GM19324 (cell line): ENCODE measurements at regions not wholly inside any gene's neighbourhood (a gene's known extent, or its start where the extent isn't known, plus 50 kb on each side); places are given as distances from the start of the nearest gene placed in this dataset.

Experiments
- ATAC-seq: cut with Tn5 transposase; IDR thresholded peaks from one replicate; pipeline ENCODE4 v1.9.1; 2021; ENCODE audit warnings: mild to moderate bottlenecking, moderate library complexity; ENCODE audit not compliant: unreplicated experiment, low FRiP score

GRCh38 chr3:3689601-3690375 lies 109.4 kb upstream of the LRRN1 start:
- ATAC-seq, result no peak

GRCh38 chr3:3686907-3687648 lies 112.2 kb upstream of the LRRN1 start:
- ATAC-seq, result no peak

- no peak for ATAC-seq
Measured at GRCh38 chr3:3685721-3686120, 113.5 kb upstream of the LRRN1 start.

GRCh38 chr3:3683261-3683660 lies 116.0 kb upstream of the LRRN1 start:
- no peak for ATAC-seq

GRCh38 chr3:3675801-3676200 lies 123.4 kb upstream of the LRRN1 start:
- ATAC-seq, result no peak

GRCh38 chr3:3675186-3675585 lies 124.0 kb upstream of the LRRN1 start:
- no peak for ATAC-seq

GRCh38 chr3:3666664-3667063 lies 132.6 kb upstream of the LRRN1 start:
- peak; percentile 90 for ATAC-seq

- ATAC-seq, result peak; percentile 78
Measured at GRCh38 chr3:3665961-3666640, 133.1 kb upstream of the LRRN1 start.

GRCh38 chr3:3665546-3665945 lies 133.7 kb upstream of the LRRN1 start:
- no peak for ATAC-seq

GRCh38 chr3:3664935-3665334 lies 134.3 kb upstream of the LRRN1 start:
- ATAC-seq, result no peak

GRCh38 chr3:3662610-3663009 lies 136.6 kb upstream of the LRRN1 start:
- ATAC-seq, result no peak

GRCh38 chr3:3654916-3655315 lies 144.3 kb upstream of the LRRN1 start:
- no peak for ATAC-seq

- ATAC-seq, result no peak
Measured at GRCh38 chr3:3648988-3649679, 150.1 kb upstream of the LRRN1 start.

GRCh38 chr3:3646934-3647333 lies 152.3 kb upstream of the LRRN1 start:
- ATAC-seq, result no peak

- peak; percentile 87 for ATAC-seq
Measured at GRCh38 chr3:3646103-3646844, 153.0 kb upstream of the LRRN1 start.

- no peak for ATAC-seq
Measured at GRCh38 chr3:3641877-3642455, 157.3 kb upstream of the LRRN1 start.

GRCh38 chr3:3639078-3639477 lies 160.2 kb upstream of the LRRN1 start:
- no peak for ATAC-seq

- ATAC-seq, result no peak
Measured at GRCh38 chr3:3636815-3637214, 162.4 kb upstream of the LRRN1 start.

- no peak for ATAC-seq
Measured at GRCh38 chr3:3635109-3635508, 164.1 kb upstream of the LRRN1 start.

GRCh38 chr3:3634326-3634725 lies 164.9 kb upstream of the LRRN1 start:
- no peak for ATAC-seq
